OCI-LY1 (cell line): ENCODE measurements at regions not wholly inside any gene's neighbourhood (a gene's known extent, or its start where the extent isn't known, plus 50 kb on each side); places are given as distances from the start of the nearest gene placed in this dataset.

Source experiments
- EZH2 ChIP-seq: fragments of 200-600 bp; sonication (generic), shearing (Covaris generic); IDR thresholded peaks from 2 replicates; pipeline ENCODE4 v1.8.0; 2017; ENCODE audit warnings: borderline replicate concordance, mixed run types, mild to moderate bottlenecking, antibody characterized with exemption, low read length, moderate library complexity, mixed read lengths
- TF ChIP-seq, protein P1 (sequence below): fragments of 200-600 bp; sonication (generic), shearing (Covaris generic); IDR thresholded peaks from 2 replicates; pipeline ENCODE4 v1.5.1; 2017; ENCODE audit warnings: mild to moderate bottlenecking, antibody characterized with exemption, low read length, moderate library complexity, mixed read lengths

DNA sequence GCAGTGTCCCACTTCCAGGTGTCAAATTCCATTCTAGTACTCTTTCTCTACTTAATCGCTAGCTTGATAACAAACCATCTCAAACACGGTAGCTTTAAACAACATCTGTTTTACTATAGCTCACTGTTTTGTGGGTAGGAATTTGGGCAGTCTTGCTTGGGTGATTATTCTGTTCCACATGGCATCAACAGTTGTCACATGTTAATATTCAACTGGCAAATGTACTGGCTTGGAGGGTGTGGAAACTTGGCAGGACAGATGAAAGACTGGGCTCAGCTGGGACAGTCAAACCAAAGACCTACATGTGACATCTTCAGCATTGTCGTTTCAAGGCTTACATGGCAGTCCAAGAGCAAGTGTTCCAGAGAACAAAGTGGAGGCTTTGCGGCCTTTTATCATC lies 241.8 kb downstream of the PTH2R start:
- TF ChIP-seq, protein P1, sequence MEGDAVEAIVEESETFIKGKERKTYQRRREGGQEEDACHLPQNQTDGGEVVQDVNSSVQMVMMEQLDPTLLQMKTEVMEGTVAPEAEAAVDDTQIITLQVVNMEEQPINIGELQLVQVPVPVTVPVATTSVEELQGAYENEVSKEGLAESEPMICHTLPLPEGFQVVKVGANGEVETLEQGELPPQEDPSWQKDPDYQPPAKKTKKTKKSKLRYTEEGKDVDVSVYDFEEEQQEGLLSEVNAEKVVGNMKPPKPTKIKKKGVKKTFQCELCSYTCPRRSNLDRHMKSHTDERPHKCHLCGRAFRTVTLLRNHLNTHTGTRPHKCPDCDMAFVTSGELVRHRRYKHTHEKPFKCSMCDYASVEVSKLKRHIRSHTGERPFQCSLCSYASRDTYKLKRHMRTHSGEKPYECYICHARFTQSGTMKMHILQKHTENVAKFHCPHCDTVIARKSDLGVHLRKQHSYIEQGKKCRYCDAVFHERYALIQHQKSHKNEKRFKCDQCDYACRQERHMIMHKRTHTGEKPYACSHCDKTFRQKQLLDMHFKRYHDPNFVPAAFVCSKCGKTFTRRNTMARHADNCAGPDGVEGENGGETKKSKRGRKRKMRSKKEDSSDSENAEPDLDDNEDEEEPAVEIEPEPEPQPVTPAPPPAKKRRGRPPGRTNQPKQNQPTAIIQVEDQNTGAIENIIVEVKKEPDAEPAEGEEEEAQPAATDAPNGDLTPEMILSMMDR = no peak
- TF ChIP-seq EZH2 = no peak
